GM12878 (cell line): ENCODE measurements at regions not wholly inside any gene's neighbourhood (a gene's known extent, or its start where the extent isn't known, plus 50 kb on each side); places are given as distances from the start of the nearest gene placed in this dataset.

Experiments
- ATAC-seq: fragments of 200-7000 bp; cut with Tn5 transposase; 3 replicates; pipeline ENCODE4 v1.9.1; 2020; ENCODE audit warnings: mild to moderate bottlenecking, moderate library complexity
- BruUV-seq: library from RNA; stranded (reverse); fragments of 400-500 nt; replicated peaks from 2 replicates; lab custom pipeline; 2021; lab: Mats Ljungman, UMichigan
- CTCF ChIA-PET: fragments of 300-600 bp; sonication (Branson Sonifier 250); formaldehyde crosslinking; extraction: SDS; loops from one replicate; lab custom pipeline; 2021; ENCODE audit warnings: inconsistent platforms; lab: Yijun Ruan, JAX
- POLR2A ChIA-PET: fragments of 350-600 bp; formaldehyde crosslinking; extraction: SDS; loops from one replicate; lab custom pipeline; 2021; ENCODE audit warnings: inconsistent platforms; lab: Charles Lee
- RAD21 ChIA-PET: fragments of 300-600 bp; sonication (Branson Sonifier 250); formaldehyde crosslinking; loops from one replicate; lab custom pipeline; 2023; ENCODE audit warnings: antibody characterized with exemption; ENCODE audit not compliant: unreplicated experiment; lab: Charles Lee
- SMC1A ChIA-PET: fragments of 300-600 bp; sonication (Branson Sonifier 250); formaldehyde crosslinking; loops from one replicate; lab custom pipeline; 2023; ENCODE audit not compliant: unreplicated experiment, uncharacterized antibody; lab: Charles Lee
- DNase-seq: peaks from one replicate; pipeline ENCODE4 v3.0.0-alpha.2; 2011; ENCODE audit warnings: low read depth, low spot score
- FAIRE-seq: peaks from 3 replicates; lab custom pipeline; 2011; peaks lifted over from hg19 to GRCh38; lab: Jason Lieb, UNC
- H2AFZ ChIP-seq: 2 replicates; pipeline ENCODE4 v1.6.0; 2011; ENCODE audit warnings: low read depth, low read length, control low read depth; ENCODE audit not compliant: control insufficient read depth
- H3K27ac ChIP-seq: 2 replicates; pipeline ENCODE4 v1.5.1; 2011; ENCODE audit warnings: control low read depth; ENCODE audit not compliant: control insufficient read depth, insufficient read depth
- H3K27me3 ChIP-seq, 2 experiments: replicated peaks in 1 of 2; 2 replicates each; pipeline versions ENCODE4 v1.6.0 to v1.6.1; 2011; ENCODE audit warnings: low read length in 1 of 2; ENCODE audit not compliant: control insufficient read depth in 2 of 2, insufficient read depth in 2 of 2
- H3K36me3 ChIP-seq, 2 experiments: 2 replicates each; pipeline ENCODE4 v1.5.1; 2011; ENCODE audit warnings: low read length in 1 of 2; ENCODE audit not compliant: control insufficient read depth in 2 of 2, insufficient read depth in 2 of 2
- H3K4me1 ChIP-seq: 2 replicates; pipeline ENCODE4 v1.6.1; 2011; ENCODE audit warnings: mild to moderate bottlenecking, low read length, moderate library complexity, mixed read lengths; ENCODE audit not compliant: control insufficient read depth, insufficient read depth
- H3K4me2 ChIP-seq: 2 replicates; pipeline ENCODE4 v1.6.0; 2011; ENCODE audit warnings: control low read depth; ENCODE audit not compliant: control insufficient read depth, insufficient read depth
- H3K4me3 ChIP-seq: fragments of 200-600 bp; sonication (generic); 2 replicates; pipeline ENCODE4 v1.5.1; 2016
- H3K79me2 ChIP-seq: 2 replicates; pipeline ENCODE4 v1.6.0; 2011; ENCODE audit warnings: low read length; ENCODE audit not compliant: control insufficient read depth, insufficient read depth
- H3K9ac ChIP-seq: 2 replicates; pipeline ENCODE4 v1.8.0; 2011; ENCODE audit warnings: low read length, control low read depth, mixed read lengths; ENCODE audit not compliant: control insufficient read depth, insufficient read depth
- H3K9me3 ChIP-seq: replicated peaks from 3 replicates; pipeline ENCODE4 v1.5.1; 2011; ENCODE audit warnings: mild to moderate bottlenecking, low read length; ENCODE audit not compliant: control insufficient read depth, insufficient read depth
- H4K20me1 ChIP-seq: 2 replicates; pipeline ENCODE4 v1.6.0; 2011; ENCODE audit not compliant: control insufficient read depth, insufficient read depth
- ASH2L ChIP-seq: fragments of 300-600, 200-600 bp; sonication (generic); IDR thresholded peaks from 2 replicates; pipeline ENCODE4 v1.6.1; 2017; ENCODE audit warnings: low read depth, mild to moderate bottlenecking, borderline replicate concordance
- CEBPZ ChIP-seq: fragments of 150-350 bp; IDR thresholded peaks from 2 replicates; pipeline ENCODE4 v1.6.1; 2016; ENCODE audit warnings: low read depth, low read length
- MTA2 ChIP-seq: fragments of 450-650 bp; IDR thresholded peaks from 2 replicates; pipeline ENCODE4 v1.6.1; 2016; ENCODE audit warnings: low read depth, mild to moderate bottlenecking, moderate library complexity
- NFXL1 ChIP-seq: fragments of 450-650 bp; IDR thresholded peaks from 2 replicates; pipeline ENCODE4 v1.6.1; 2017; ENCODE audit warnings: antibody characterized with exemption, mild to moderate bottlenecking, borderline replicate concordance
- NFYA ChIP-seq: IDR thresholded peaks from 2 replicates; pipeline ENCODE4 v1.6.1; 2011; ENCODE audit warnings: low read depth, mild to moderate bottlenecking, low read length, improper control_type of control experiment, borderline replicate concordance
- NFYB ChIP-seq: IDR thresholded peaks from 2 replicates; pipeline ENCODE4 v1.6.1; 2011; ENCODE audit warnings: low read depth, mild to moderate bottlenecking, low read length, improper control_type of control experiment, moderate library complexity; ENCODE audit not compliant: insufficient read depth
- REST ChIP-seq: IDR thresholded peaks from 2 replicates; pipeline ENCODE4 v1.6.1; 2012; ENCODE audit warnings: mild to moderate bottlenecking, low read depth, low read length
- USF1 ChIP-seq: IDR thresholded peaks from 2 replicates; pipeline ENCODE4 v1.6.1; 2011; ENCODE audit warnings: borderline replicate concordance, low read depth, mild to moderate bottlenecking, moderate library complexity, mixed read lengths, low read length; ENCODE audit not compliant: insufficient read depth; ENCODE audit errors: extremely low read length
- ZBTB40 ChIP-seq: fragments of 450-650 bp; IDR thresholded peaks from 2 replicates; pipeline ENCODE4 v1.6.1; 2016; ENCODE audit warnings: mild to moderate bottlenecking, moderate library complexity, borderline replicate concordance
- WGBS: methylation state at CpG from one replicate; pipeline ENCODE4 v1.1.6; 2016; ENCODE audit warnings: low lambda C conversion rate; ENCODE audit not compliant: insufficient replicate concordance, insufficient coverage; ENCODE audit errors: missing lambda C conversion rate; 5-methylcytosine and 5-hydroxymethylcytosine counted together
- in situ Hi-C: fragments of 300-500 bp; cut with MboI; formaldehyde crosslinking; loops from 9 replicates; pipeline ENCODE4 v1.14.3; 2018; ENCODE audit warnings: mixed read lengths
- intact Hi-C: fragments of 100-400 bp; cut with micrococcal nuclease; formaldehyde crosslinking; loops from one replicate; pipeline ENCODE4 v1.14.2; 2022; ENCODE audit not compliant: unreplicated experiment

- TF ChIP-seq USF1 (no peak), CEBPZ (no peak), NFYA (no peak), MTA2 (no peak)
- TF ChIP-seq, all 136 proteins: peak for 0
Observed at GRCh38 chr22:48313175-48313830, 1514.4 kb downstream of the BRD1 start (continued).

GRCh38 chr22:48310740-48311139, 1516.9 kb downstream of the BRD1 start:
- H3K9me3 ChIP-seq = no peaks in the 10 kb centered on the region; the same call in 2 of the 3 replicates
- in situ Hi-C loops = no loop called here
- no peak overlapping the region for H3K27ac ChIP-seq
- SMC1A ChIA-PET = no interaction called here
- H3K36me3 ChIP-seq = no peaks in the 10 kb centered on the region
- H3K4me3 ChIP-seq = no peak overlapping the region
- 3% methylated on average over 10 of the region's 10 CpGs for WGBS
- BruUV-seq = no TSS peak
- no peaks in the 10 kb centered on the region for H3K4me1 ChIP-seq
- no peak overlapping the region for H2AFZ ChIP-seq
- H3K27me3 ChIP-seq = no peaks in the 10 kb centered on the region
- H4K20me1 ChIP-seq = no peaks in the 10 kb centered on the region
- DNase-seq (no peak), ATAC-seq (no peak), FAIRE-seq (no peak)
- POLR2A ChIA-PET = no interaction called here
- RAD21 ChIA-PET = no interaction called here
- H3K4me2 ChIP-seq = no peak overlapping the region
- H3K9ac ChIP-seq = no peak overlapping the region
- CTCF ChIA-PET = no interaction called here
- no peaks in the 10 kb centered on the region for H3K79me2 ChIP-seq
- intact Hi-C loops = no loop called here
- TF ChIP-seq ZBTB40 = no peak
- TF ChIP-seq NFXL1 = no peak
- no peak for TF ChIP-seq REST
- TF ChIP-seq NFYB = no peak
- no peak for TF ChIP-seq ASH2L
